K562 (cell line): ENCODE measurements at regions not wholly inside any gene's neighbourhood (a gene's known extent, or its start where the extent isn't known, plus 50 kb on each side); places are given as distances from the start of the nearest gene placed in this dataset.

Source experiments
- ATAC-seq: fragments of 200-7000 bp; cut with Tn5 transposase; 3 replicates; pipeline ENCODE4 v1.9.1; 2020; ENCODE audit warnings: moderate library complexity
- BruUV-seq: library from RNA; stranded (reverse); fragments of 400-500 nt; replicated peaks from 2 replicates; lab custom pipeline; 2021; lab: Mats Ljungman, UMichigan
- CTCF ChIA-PET: fragments of 300-600 bp; formaldehyde crosslinking; extraction: SDS; loops from one replicate; lab custom pipeline; 2021; ENCODE audit warnings: low intra/inter-chr PET ratio; lab: Yijun Ruan, JAX
- POLR2A ChIA-PET: fragments of 300-600, 350-650 bp; sonication (Branson Sonifier 250); formaldehyde crosslinking; extraction: SDS; loops from one replicate; lab custom pipeline; 2021; ENCODE audit warnings: antibody characterized with exemption, inconsistent platforms; lab: Yijun Ruan, JAX
- DNase-seq, 4 experiments: peaks; one replicate each; pipeline versions ENCODE4 v3.0.0 to v3.0.0-alpha.2; 2011 to 2018; ENCODE audit warnings: low spot score in 3 of 4, mixed read lengths in 3 of 4; ENCODE audit errors: extremely low read depth in 1 of 4
- FAIRE-seq: peaks from 2 replicates; lab custom pipeline; 2011; peaks lifted over from hg19 to GRCh38; lab: Jason Lieb, UNC
- H2AFZ ChIP-seq: 2 replicates; pipeline ENCODE4 v1.6.0; 2011; ENCODE audit warnings: low read depth, low read length, control low read depth, inconsistent platforms
- H3K27ac ChIP-seq: fragments of 200-600 bp; 3 replicates; pipeline ENCODE4 v1.8.0; 2011; ENCODE audit warnings: low read depth, mild to moderate bottlenecking, control low read depth, inconsistent platforms, low read length, moderate library complexity, mixed read lengths; ENCODE audit errors: extremely low read depth
- H3K27me3 ChIP-seq, 2 experiments: fragments of 300-600 bp in 1 of 2; 2 replicates in 1 of 2; 3 replicates in 1 of 2; pipeline versions ENCODE4 v1.6.0 to v1.8.0; 2011; ENCODE audit warnings: inconsistent platforms in 2 of 2, low read length in 2 of 2, mild to moderate bottlenecking in 1 of 2, mixed read lengths in 1 of 2, moderate library complexity in 1 of 2; ENCODE audit not compliant: control insufficient read depth in 2 of 2, insufficient read depth in 2 of 2
- H3K36me3 ChIP-seq: fragments of 300-600 bp; 3 replicates; pipeline ENCODE4 v1.8.0; 2011; ENCODE audit warnings: mild to moderate bottlenecking, low read length, inconsistent platforms; ENCODE audit not compliant: control insufficient read depth, insufficient read depth
- H3K4me1 ChIP-seq, 2 experiments: fragments of 200-600 bp in 1 of 2; replicated peaks in 1 of 2; 2 replicates in 1 of 2; 3 replicates in 1 of 2; pipeline versions ENCODE4 v1.5.1 to v1.8.0; 2011; ENCODE audit warnings: inconsistent platforms in 2 of 2, low read length in 2 of 2, mild to moderate bottlenecking in 1 of 2, mixed read lengths in 1 of 2, moderate library complexity in 1 of 2; ENCODE audit not compliant: control insufficient read depth in 2 of 2, insufficient read depth in 2 of 2
- H3K4me2 ChIP-seq: 2 replicates; pipeline ENCODE4 v1.6.1; 2011; ENCODE audit warnings: low read length, control low read depth, inconsistent platforms, mixed read lengths; ENCODE audit not compliant: insufficient read depth
- H3K4me3 ChIP-seq: fragments of 200-600 bp; sonication (generic), shearing (Covaris generic); 2 replicates; pipeline ENCODE4 v1.5.1; 2016; ENCODE audit warnings: control low read depth, inconsistent platforms
- H3K79me2 ChIP-seq: fragments of 200-600 bp; 3 replicates; pipeline ENCODE4 v1.8.0; 2011; ENCODE audit warnings: low read length, inconsistent platforms; ENCODE audit not compliant: control insufficient read depth, insufficient read depth
- H3K9ac ChIP-seq, 2 experiments: 2 replicates each; pipeline versions ENCODE4 v1.6.0 to v1.6.1; 2011; ENCODE audit warnings: low read depth in 2 of 2, low read length in 2 of 2, control low read depth in 1 of 2, inconsistent platforms in 1 of 2, mild to moderate bottlenecking in 1 of 2, mixed read lengths in 1 of 2; ENCODE audit not compliant: insufficient read depth in 1 of 2
- H3K9me1 ChIP-seq: one replicate; pipeline ENCODE4 v1.6.0; 2011; ENCODE audit warnings: inconsistent platforms, mild to moderate bottlenecking, low read length, moderate library complexity; ENCODE audit not compliant: control insufficient read depth, insufficient read depth
- H3K9me3 ChIP-seq: replicated peaks from 2 replicates; pipeline ENCODE4 v1.5.1; 2011; ENCODE audit warnings: low read depth, low read length, inconsistent platforms; ENCODE audit not compliant: control insufficient read depth, insufficient read depth
- H4K20me1 ChIP-seq: replicated peaks from 2 replicates; pipeline ENCODE4 v1.6.1; 2011; ENCODE audit warnings: low read length, inconsistent platforms, mixed read lengths; ENCODE audit not compliant: control insufficient read depth, insufficient read depth
- CREB3 ChIP-seq: fragments of 450-650 bp; conservative IDR thresholded peaks from 2 replicates; pipeline ENCODE4 v1.6.1; 2016; ENCODE audit warnings: missing genetic modification characterization, low read depth, mild to moderate bottlenecking, missing compliant biosample characterization, moderate library complexity
- E2F4 ChIP-seq: sonication (generic); formaldehyde crosslinking; IDR thresholded peaks from 2 replicates; pipeline ENCODE4 v1.8.0; 2022; ENCODE audit warnings: mild to moderate bottlenecking, low read depth, missing genetic modification reagents
- EHMT2 ChIP-seq: fragments of 450-650 bp; IDR thresholded peaks from 2 replicates; pipeline ENCODE4 v1.6.1; 2018; ENCODE audit warnings: antibody characterized with exemption
- NRF1 ChIP-seq, 2 experiments: fragments of 450-650 bp; IDR thresholded peaks in 1 of 2; conservative IDR thresholded peaks in 1 of 2; 2 replicates each; pipeline ENCODE4 v1.6.1; 2014; ENCODE audit warnings: mild to moderate bottlenecking in 2 of 2
- ZNF384 ChIP-seq: IDR thresholded peaks from 2 replicates; pipeline ENCODE4 v1.6.1; 2012; ENCODE audit warnings: low read depth, low read length, improper control_type of control experiment
- ZNF507 ChIP-seq: conservative IDR thresholded peaks from 2 replicates; pipeline ENCODE4 v1.6.1; 2017; ENCODE audit warnings: missing genetic modification characterization, missing compliant biosample characterization
- ZNF699 ChIP-seq: fragments of 250-450 bp; sonication (Bioruptor Pico); IDR thresholded peaks from 2 replicates; pipeline ENCODE4 v1.8.0; 2021; ENCODE audit warnings: mild to moderate bottlenecking, moderate library complexity; ENCODE audit not compliant: insufficient replicate concordance
- WGBS: fragments of 100-300 bp; shearing (Covaris generic); methylation state at CpG from one replicate; pipeline ENCODE4 v1.1.6; 2016; ENCODE audit warnings: low coverage, mixed read lengths; ENCODE audit not compliant: insufficient coverage; ENCODE audit errors: missing lambda C conversion rate; 5-methylcytosine and 5-hydroxymethylcytosine counted together
- in situ Hi-C: fragments of 300-500 bp; cut with MboI; formaldehyde crosslinking; loops from 4 replicates; pipeline ENCODE4 v1.15.0; 2018; ENCODE audit warnings: inconsistent platforms, mixed read lengths
- intact Hi-C: fragments of 100-400 bp; cut with micrococcal nuclease; formaldehyde crosslinking; loops from 2 replicates; pipeline ENCODE4 v1.14.2; 2022
- TF ChIP-seq, protein P1 (sequence below), 2 experiments: fragments of 450-650 bp in 1 of 2; sonication (generic) in 1 of 2; formaldehyde crosslinking in 1 of 2; IDR thresholded peaks; 2 replicates each; pipeline versions ENCODE4 v1.7.1 to v1.9.0; 2016 to 2022; ENCODE audit warnings: inconsistent platforms in 1 of 2, mild to moderate bottlenecking in 1 of 2, missing genetic modification reagents in 1 of 2
- TF ChIP-seq, protein P2 (sequence below): sonication (generic); formaldehyde crosslinking; IDR thresholded peaks from 2 replicates; pipeline ENCODE4 v1.8.1; 2023; ENCODE audit warnings: mild to moderate bottlenecking, missing genetic modification reagents

GRCh38 chr18:37872562-37872961, 307.0 kb upstream of the CELF4 start:
- H3K4me2 ChIP-seq: no peak overlapping the region
- no peak overlapping the region for H3K4me3 ChIP-seq
- H4K20me1 ChIP-seq: no peaks in the 10 kb centered on the region
- no peaks in the 10 kb centered on the region for H3K27me3 ChIP-seq
- FAIRE-seq (no peak), ATAC-seq (no peak), DNase-seq (no peak)
- no peaks in the 10 kb centered on the region for H3K36me3 ChIP-seq
- in situ Hi-C loops (no loop called here), intact Hi-C loops (no loop called here)
- H3K4me1 ChIP-seq: no peaks in the 10 kb centered on the region
- no peak overlapping the region for H3K27ac ChIP-seq
- POLR2A ChIA-PET: no interaction called here
- no peak overlapping the region for H3K9ac ChIP-seq
- CTCF ChIA-PET: no interaction called here
- no peaks in the 10 kb centered on the region; the same call in 1 of the 2 replicates for H3K9me3 ChIP-seq
- no peak overlapping the region for H2AFZ ChIP-seq
- H3K9me1 ChIP-seq: no peaks in the 10 kb centered on the region
- BruUV-seq: no TSS peak
- WGBS: 0% methylated on average over 2 of the region's 2 CpGs
- H3K79me2 ChIP-seq: no peaks in the 10 kb centered on the region
- no peak for TF ChIP-seq NRF1 (conservative IDR thresholded peaks at IDR 0.05 in 1 of 2, IDR thresholded peaks at IDR 0.05 in 1 of 2)
- no peak for TF ChIP-seq EHMT2
- TF ChIP-seq, protein P1, sequence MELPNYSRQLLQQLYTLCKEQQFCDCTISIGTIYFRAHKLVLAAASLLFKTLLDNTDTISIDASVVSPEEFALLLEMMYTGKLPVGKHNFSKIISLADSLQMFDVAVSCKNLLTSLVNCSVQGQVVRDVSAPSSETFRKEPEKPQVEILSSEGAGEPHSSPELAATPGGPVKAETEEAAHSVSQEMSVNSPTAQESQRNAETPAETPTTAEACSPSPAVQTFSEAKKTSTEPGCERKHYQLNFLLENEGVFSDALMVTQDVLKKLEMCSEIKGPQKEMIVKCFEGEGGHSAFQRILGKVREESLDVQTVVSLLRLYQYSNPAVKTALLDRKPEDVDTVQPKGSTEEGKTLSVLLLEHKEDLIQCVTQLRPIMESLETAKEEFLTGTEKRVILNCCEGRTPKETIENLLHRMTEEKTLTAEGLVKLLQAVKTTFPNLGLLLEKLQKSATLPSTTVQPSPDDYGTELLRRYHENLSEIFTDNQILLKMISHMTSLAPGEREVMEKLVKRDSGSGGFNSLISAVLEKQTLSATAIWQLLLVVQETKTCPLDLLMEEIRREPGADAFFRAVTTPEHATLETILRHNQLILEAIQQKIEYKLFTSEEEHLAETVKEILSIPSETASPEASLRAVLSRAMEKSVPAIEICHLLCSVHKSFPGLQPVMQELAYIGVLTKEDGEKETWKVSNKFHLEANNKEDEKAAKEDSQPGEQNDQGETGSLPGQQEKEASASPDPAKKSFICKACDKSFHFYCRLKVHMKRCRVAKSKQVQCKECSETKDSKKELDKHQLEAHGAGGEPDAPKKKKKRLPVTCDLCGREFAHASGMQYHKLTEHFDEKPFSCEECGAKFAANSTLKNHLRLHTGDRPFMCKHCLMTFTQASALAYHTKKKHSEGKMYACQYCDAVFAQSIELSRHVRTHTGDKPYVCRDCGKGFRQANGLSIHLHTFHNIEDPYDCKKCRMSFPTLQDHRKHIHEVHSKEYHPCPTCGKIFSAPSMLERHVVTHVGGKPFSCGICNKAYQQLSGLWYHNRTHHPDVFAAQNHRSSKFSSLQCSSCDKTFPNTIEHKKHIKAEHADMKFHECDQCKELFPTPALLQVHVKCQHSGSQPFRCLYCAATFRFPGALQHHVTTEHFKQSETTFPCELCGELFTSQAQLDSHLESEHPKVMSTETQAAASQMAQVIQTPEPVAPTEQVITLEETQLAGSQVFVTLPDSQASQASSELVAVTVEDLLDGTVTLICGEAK (IDR thresholded peaks at IDR 0.05): no peak
- TF ChIP-seq, protein P1 (CRISPR knock-in tag; IDR thresholded peaks at IDR 0.05): no peak
- no peak for TF ChIP-seq ZNF384
- no peak for TF ChIP-seq CREB3 (tag)
- TF ChIP-seq, protein P2, sequence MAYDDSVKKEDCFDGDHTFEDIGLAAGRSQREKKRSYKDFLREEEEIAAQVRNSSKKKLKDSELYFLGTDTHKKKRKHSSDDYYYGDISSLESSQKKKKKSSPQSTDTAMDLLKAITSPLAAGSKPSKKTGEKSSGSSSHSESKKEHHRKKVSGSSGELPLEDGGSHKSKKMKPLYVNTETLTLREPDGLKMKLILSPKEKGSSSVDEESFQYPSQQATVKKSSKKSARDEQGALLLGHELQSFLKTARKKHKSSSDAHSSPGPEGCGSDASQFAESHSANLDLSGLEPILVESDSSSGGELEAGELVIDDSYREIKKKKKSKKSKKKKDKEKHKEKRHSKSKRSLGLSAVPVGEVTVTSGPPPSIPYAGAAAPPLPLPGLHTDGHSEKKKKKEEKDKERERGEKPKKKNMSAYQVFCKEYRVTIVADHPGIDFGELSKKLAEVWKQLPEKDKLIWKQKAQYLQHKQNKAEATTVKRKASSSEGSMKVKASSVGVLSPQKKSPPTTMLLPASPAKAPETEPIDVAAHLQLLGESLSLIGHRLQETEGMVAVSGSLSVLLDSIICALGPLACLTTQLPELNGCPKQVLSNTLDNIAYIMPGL (CRISPR knock-in tag): no peak
- TF ChIP-seq ZNF507: no peak
- no peak for TF ChIP-seq ZNF699
- TF ChIP-seq E2F4 (CRISPR knock-in tag): no peak
